ENCODE measurements at regions not wholly inside any gene's neighbourhood (a gene's known extent, or its start where the extent isn't known, plus 50 kb on each side); places are given as distances from the start of the nearest gene placed in this dataset.
"Not testable (repeated sequence)": the region's sequence is repeated elsewhere in the genome, so short reads cannot be mapped to it uniquely, and the experiment has no call there.

DNA sequence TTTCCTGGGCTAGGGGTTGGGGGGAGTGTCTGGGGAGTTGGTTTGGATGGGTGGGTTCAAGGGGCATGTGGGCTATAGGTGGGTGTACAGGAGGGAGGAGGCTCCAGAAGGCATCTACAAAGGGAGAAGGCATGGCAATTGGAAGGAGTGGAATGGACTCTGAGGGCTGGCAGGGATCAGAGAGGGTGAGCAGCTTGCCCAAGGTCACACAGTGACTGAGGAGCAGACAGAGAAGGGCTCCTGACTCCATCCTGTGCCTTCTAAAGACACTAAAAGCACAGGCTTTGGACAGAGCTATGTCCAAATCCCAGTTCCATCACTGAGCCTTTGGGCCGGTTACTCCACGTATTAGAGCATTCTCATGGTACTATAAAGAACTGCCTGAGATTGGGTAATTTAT is 151.8 kb downstream of the PTPRU start:
- no peak for DNase-seq (ENCODE audit: low spot score)

DNA sequence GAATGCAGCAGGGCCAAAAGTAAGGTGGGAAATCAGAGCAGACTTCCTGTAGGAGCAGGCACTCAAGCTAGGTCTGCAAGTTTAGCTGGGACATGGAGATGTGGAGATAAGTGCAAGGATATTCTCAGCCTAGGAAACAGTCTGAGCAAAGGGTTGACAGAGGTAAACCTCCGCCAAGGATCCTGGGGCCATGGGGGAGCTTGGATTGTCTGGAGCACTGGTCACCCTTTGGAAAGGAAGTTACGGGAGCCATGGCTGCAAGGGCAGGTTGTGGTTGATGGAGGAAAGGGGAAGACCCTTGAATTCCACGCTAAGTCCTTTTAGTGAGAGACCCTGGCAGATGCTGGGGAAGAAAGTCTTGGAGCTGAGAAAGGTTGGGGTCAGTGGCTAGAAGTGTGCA is 150.9 kb downstream of the PTPRU start:
- no peak for DNase-seq (ENCODE audit: low spot score)

DNA sequence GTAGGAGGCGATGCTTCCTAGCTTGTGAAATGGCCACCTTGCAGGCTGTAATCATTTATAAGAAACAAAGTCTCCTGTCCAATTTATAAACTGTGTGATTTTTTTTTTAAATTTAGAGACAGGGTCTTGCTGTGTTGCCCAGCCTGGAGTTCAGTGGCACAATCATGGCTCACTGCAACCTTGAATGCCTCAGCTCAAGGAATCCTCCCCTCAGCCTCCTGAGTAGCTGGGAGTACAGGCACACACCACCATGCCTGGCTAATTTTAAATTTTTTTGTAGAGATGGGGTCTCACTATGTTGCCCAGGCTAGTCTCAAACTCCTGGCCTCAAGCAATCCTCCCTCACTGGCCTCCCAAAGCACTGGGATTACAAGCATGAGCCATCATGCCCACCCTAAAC is 150.1 kb downstream of the PTPRU start:
- not testable (repeated sequence) for DNase-seq (ENCODE audit: low spot score)

DNA sequence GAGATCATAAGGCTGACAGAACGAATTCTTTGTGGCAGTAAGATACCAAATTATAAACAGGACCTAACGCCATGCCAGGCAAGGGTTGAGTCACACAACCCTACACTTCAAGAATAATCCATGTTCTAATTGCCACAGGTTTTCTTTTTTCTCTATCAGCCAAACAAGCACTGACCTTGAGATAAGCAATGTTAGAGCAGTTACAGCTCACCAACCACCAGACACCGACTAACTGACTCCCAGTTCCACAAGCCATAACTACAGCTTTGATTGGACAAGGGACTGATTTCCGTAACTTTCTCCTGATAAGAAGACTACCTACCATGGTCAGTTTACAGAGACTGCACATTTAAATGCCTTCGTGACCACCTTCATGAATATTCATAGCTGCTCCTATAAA is 149.6 kb downstream of the PTPRU start:
- DNase-seq (ENCODE audit: low spot score): no peak

DNA sequence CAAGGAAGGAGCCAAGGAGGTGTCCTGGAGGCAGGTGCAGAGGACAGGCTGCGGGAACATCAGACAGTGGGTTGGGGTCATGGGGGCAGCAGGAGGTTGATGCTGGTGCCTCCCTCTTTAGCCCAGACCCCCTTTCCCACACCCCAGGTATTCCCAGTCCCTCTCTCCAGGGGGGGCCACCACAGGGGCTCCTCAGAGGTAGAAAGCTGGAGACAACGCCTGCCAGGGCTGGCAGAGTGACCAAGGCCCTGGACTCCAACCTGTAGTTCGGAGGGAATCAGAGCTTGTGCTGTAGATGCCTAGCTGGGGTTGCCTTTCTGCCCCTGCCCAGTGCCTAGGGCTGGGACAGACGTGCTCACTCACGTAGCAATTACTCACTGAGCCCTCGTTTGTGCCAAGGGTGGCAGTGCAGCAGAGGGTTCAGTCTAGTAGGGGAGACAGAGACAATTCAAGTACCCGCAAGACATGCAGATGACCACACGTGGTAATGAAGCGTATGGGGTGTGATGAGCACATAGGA is 148.2 kb downstream of the PTPRU start:
- DNase-seq (ENCODE audit: low spot score): no peak

DNA sequence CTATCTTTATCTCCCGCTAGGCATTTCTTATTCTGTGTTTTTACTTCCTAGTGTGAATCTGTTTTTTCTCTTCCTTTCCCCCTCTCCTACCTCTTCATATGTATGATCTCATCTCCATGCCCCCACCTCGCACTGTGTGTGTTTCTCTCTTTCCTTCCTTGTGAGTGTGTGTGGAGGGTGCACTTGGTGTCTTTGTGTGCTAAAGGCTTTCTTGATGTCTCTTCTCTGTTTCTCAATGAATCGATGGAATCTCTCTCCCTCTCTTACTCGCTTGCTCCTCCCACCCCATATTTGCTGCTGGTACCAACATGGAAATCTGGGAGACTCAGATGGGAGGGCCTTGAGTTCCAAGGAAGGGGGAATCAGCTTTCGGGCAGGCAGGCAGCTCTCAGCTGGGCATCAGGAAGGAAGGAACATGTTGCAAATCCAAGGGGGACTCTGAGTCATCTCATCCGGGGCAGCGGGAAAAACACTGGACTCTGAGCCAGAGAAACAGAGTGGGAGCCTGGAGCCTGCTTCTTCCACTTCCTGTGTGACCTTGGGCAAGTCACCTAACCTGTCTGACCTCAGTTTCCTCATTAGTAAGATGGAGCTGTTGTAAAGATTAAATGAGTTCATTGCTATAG is 147.5 kb downstream of the PTPRU start:
- DNase-seq (ENCODE audit: low spot score): no peak

DNA sequence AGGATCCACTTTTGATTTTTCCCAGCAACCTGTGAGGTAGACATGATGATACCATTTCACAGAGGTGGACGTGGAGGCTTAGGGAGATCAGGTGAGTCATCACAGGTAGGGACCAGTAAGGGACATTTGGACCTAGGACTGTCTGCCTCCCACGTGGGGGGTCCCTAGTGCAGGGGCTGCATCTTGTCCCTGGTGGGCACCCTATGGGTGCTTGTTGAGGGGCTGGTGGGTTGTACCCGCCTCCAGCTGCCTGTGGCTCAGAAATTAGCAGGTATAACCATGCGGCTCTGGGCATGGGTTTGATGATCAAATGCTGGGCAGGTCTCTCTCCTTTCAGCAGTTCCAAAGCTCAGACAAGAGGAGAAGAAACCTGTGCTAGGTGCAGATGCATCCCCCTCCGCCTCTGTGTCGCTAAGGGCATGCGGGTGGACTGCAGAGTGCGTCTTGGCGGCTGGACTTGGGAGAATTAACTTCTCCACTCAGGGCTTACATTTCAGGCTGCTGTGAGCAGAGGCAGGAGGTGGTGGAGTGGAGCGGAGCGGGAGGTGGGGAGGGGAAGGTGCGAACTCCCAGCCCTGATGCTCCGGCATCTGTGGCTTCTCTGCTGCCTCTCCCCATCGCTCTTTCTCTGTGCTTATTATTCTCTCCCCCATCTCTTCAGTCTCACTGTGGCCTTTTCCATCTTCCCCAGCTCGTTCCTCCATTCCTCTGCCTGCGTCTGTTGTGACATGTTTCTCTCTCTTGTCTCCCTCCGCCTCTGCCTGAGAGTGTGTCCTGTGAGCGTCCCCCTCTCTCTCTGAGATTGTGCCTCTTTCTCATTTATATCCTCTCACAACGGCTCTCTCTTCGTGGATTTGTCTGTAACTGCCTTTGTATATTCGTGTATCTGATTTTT is 146.8 kb downstream of the PTPRU start:
- DNase-seq (ENCODE audit: low spot score): no peak

DNA sequence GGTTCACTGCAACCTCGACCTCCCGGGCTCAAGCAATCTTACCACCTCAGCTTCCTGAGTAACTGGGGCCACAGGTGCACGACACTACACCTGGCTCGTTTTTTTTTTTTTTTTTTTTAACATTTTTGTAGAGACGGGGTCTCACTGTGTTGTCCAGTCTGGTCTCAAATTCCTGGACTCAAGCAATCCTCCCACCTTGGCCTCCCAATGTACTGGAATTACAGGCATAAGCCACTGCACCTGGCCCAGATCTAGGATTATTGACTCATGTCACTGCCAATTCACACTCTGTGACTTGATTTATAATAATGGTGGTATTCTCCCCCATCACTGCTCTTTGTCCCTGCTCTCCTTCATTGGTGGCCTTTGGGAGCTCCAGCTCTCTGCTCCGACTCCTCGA is 145.1 kb downstream of the PTPRU start:
- DNase-seq (ENCODE audit: low spot score): no peak

DNA sequence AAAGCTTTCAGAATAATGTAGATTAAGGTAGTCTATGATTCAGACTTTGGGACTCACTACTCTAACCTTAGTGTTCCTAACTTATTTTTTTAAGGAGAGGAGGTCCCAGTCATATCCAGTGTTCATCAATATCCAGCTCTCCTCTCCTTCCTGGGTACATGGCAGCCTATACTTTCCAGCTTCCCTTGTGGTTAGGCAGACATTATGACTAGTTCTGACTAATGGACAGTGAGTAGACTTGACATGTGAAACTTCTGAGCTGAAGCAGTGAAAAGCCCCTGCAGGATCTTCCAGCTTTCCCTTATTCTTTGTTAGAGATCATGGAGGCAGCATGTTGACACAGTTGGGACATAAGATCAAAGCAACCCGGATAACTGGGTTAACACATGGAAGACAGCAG is 144.2 kb downstream of the PTPRU start:
- no peak for DNase-seq (ENCODE audit: low spot score)

DNA sequence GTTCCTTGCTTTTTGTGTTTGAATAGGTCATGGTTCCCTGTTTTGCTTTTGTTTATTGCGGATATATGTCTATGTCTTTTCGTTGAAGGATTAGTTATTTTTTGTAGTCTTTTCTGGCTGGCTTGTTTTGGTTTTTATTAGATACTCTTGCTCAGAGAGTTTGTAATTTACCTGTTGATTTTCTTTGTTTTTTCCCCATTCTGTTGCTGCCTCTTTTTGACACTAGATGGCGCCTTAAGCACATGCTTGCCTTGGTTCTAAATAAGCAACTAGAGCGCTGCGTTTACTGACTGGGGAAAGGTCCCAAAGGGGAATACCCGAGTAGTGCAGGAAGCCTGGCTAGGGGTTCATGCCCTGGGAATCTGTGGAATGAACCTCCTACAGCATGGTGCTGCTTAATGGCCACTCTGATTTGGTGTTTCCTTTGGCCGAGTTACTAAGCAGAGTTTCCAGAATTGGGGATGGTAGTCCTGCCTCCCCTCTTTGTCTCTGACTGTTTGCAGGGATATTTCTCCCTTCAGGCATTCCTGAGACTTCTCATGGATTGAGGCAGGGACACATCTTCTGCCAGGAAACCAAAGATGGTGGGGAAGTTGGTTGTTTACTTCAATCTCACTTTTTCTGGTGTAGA is 143.2 kb downstream of the PTPRU start:
- no peak for DNase-seq (ENCODE audit: low spot score)
